NCI-H146 (cell line): ENCODE measurements at regions not wholly inside any gene's neighbourhood (a gene's known extent, or its start where the extent isn't known, plus 50 kb on each side); places are given as distances from the start of the nearest gene placed in this dataset.

Experiments
- DNase-seq: peaks from one replicate; lab custom pipeline; 2025; lab: John Stamatoyannopoulos, UW

GRCh38 chr16:86998196-86999001 is 318.8 kb downstream of the C16orf95 start:
- DNase-seq: no peak

DNA sequence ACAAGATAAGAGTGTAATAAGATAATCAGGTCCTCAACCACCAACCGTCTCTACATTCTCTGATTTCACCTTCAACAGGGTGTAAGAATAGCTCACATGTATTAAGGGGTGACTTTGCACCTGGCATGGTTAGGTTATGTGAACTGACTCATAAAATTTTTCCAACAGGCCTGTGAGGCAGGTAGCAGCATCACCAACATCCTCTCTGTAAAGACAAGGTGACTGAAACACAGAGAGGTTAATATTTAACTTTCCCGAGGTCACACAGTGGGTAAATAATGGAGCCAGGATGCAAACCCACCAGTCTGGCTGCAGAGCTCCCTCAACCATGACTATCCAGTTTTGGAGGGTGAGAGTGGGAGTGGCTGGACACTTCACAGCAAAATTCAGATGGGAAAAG is 317.2 kb downstream of the C16orf95 start:
- no peak for DNase-seq

DNA sequence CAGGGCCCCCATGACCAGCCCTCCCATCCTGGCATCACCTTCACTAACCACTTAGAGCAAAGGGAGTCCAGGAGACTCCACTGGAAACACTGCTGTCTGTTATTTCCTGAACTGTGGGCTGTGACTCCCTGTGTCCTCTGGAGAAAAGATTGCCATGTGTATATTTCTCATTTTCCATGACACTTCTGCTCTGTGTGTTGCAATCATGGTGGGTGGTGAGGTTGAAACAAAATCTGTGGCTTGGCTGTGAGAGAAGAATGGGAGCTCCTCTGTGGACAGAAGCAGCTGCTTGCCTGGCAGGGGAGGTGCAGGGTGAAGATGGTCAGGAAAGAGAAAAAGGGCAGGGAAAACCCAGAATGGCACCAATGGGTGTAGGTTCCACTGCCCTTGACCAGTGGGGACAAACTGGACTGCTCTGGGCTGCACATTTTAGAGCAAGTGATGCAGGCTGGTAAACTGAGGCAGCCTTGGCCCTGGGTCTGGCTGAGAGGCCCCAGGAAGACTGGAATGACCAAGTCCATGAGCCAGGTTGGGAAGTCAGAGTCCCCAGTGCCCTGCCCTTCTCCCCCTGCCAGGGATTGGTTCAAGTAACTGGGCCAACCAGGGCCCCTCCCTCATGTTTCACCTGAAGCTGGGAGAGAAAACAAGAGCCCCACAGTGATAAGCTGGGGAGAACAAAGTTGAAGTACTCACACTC is 314.3 kb downstream of the C16orf95 start:
- no peak for DNase-seq

- DNase-seq: no peak
These were observed 313.8 kb downstream of the C16orf95 start for GRCh38 chr16:87003414-87003755.

GRCh38 chr16:87006021-87006420 is 311.2 kb downstream of the C16orf95 start:
- no peak for DNase-seq

DNA sequence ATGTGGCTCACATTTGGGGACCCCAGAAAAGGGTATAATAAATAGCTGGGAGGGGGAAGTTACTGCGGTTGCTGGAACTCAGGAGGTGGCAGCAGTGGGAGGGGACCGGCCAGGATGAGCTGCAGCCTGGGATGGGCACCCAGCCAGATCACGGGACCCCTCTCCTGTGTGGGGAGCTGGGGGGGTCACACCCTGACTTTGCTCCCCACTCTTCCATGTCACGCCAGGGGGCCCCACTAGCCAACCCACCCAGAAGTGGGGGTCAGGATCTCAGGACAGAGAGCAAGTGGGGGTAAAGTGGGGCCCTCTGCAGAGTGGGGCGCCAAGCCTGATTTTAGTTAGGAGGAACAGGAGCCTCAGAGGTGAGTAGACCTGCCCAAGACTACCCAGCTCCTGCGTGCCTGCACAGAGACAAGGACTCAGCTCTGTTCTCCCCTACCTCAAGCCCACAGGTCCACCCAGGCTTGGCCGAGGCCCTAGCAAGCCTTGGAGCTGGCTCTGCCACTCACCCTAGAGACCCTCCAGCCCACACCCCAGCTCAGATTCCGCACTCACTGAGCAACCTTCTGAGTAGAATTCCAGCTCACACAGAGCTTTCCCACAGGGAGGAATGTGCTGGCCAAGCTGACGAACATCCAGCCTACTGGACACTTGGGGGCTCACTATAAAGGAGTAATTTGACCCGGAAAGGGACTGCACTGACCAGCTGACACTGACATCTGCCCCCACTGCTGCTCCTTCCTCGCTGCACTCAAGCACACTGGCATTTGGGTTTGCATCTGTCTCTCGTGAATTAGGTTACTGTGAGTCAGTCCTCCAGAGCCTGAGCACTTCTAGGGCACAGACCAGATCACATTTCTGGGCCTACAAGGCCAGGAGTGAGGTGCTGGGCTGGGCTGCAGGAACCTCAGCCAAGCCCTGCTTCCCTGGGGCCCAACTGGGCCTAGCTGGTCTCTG is 310.1 kb downstream of the C16orf95 start:
- DNase-seq: no peak

DNA sequence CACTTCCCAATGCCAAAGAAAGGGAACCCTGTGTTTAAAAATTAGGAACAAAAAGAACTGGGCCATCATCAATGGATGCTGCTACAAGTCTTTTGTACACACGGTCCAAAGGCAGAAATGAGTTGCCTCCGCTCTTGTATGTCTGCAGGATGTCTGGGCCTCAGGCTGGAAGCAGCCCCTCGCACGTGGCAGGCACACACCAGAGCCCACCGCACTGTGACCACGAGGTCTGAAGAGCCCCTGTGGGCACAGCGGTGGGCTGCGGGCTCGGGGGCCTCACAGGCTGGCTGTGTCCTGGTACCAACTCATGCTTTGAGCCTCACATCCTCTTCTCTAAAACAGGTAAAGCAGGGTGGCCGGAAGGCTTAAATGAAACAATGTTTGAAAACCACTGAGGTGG is 309.3 kb downstream of the C16orf95 start:
- DNase-seq: no peak

GRCh38 chr16:87008664-87009063 is 308.5 kb downstream of the C16orf95 start:
- DNase-seq: no peak

DNA sequence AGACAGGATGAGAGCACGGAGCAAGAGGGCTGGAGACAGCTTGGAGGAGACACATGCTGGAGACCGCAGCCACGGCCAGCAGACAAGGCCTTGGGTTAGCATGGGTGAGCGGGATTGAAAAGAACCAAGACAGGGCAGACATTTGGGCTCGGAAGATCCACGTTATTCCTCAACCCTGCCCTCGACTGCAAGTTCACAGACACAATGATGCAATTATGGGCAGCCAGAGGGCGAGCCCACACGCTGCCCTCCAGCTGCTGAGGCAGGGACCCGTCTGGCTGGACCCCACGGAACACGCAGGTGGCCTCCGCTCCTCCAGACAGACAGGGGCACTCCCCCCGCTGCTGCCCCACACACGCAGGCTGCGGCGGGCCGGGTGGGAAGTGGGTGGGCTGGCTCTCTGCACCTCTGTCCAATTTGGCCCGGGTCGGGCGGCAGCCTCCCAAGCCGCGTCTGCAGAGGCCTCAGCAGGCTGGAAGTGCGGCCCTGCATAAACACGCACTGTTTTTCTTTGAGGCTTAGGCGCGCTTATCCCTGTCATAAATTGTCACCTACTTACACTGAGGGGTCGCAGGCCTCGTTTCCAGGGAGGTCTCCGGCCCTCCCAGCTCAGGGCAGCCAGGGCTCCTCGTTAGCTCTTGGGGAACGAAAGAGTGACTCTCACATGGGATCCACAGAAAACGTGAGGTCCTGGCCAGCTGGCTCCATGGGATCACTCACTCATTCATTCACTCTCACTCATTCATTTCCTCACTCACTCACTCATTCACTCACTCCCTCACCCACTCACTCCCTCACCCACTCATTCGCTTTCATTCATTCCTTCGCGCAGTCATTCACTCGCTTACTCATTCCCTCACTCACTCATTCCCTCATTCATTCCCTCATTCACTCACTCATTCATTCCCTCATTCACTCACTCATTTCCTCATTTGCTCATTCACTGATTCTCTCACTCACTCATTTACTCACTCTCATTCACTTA is 303.9 kb downstream of the C16orf95 start:
- DNase-seq: no peak

DNA sequence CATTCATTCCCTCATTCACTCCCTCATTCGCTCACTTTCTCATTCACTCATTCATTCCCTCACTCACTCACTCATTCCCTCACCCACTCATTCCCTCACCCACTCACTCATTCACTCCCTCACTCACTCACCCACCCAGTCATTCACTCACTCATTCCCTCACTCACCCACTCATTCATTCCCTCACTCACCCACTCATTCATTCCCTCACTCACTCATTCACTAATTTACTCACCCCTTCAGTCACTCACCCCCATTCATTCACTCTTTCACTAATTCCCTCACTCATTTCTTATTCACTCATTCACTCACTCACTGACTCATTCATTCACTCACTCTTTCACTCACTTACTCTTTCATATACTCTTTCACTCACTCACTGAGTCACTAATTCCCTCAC is 303.1 kb downstream of the C16orf95 start:
- DNase-seq: no peak

- DNase-seq: no peak
These were observed 302.2 kb downstream of the C16orf95 start for GRCh38 chr16:87015021-87015420.

DNA sequence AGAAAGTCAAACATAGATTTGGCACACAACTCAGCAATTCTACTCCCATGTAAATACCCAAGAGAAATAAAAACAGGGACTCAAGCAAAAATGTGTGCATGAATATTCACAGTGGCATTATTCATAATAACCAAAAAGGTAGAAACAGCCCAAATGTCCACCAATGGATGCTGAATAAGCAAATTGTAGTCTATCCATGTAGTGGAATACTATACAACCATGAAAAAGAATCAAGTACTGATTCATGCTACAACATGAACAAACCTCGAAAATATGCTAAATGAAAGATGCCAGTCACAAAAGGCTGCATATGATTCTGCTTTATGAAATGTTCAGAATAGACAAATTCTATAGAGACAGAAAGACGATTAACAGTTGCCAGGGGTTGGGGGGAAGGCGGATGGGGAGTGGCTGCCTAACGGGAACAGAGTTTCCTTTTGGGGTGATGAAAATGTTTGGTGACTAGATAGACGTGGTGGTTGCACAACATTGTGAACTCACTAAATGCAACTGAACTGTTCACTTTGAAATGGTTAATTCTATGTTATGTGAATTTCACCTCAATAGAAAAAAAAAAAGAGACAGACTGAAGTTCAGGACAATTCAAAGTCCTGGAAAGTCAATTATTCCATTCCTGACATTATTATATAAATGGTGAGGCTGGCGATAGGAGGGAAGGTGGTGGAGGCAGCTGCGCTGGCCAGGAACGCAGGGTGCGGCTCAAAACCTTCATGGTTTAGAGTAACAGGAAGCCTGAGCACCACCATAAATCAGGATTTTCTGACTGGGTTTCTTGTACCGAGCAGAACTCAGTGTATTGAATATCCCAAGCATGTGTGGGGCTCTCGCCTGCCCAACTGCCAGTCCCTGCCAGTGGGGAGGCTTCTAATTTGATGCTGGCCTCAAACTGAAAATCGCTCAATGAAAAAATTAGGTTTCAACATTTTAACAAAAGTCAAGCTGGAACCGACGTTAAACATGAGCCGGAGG is 300.9 kb downstream of the C16orf95 start:
- no peak for DNase-seq

- DNase-seq: no peak
These were observed 299.7 kb downstream of the C16orf95 start for GRCh38 chr16:87017371-87018012.

GRCh38 chr16:87025676-87026075 is 291.5 kb downstream of the C16orf95 start:
- no peak for DNase-seq

DNA sequence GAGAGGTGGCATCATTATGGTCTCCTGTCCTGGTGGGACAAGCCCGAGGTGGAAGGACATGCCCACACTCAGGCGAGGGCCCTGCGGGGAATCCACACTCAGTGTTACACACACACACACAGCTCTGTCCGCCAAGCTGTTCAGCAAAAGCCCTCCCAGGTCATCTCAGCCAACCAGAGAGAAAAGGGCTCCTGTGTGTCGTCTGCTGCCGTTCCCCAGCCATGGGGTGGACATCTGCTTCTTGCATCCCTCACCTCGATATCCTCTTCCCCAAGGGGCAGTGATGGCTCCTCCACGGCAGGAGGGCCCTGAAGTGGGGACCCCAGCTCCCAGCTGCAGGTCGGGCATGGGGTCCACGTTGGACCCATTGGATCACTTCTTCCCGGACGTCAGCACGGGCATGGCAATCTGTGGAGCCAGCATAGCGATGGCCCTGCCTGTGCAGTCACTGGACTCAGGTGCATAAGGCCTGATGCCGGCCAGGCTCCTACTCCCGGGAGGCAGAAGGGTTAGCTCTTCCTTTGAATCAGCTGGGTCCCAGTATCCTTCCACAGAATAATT is 290.1 kb downstream of the C16orf95 start:
- no peak for DNase-seq

- no peak for DNase-seq
These were observed 288.5 kb downstream of the C16orf95 start for GRCh38 chr16:87028481-87029320.

- DNase-seq: no peak
These were observed 284.6 kb downstream of the C16orf95 start for GRCh38 chr16:87032554-87032953.

- no peak for DNase-seq
These were observed 284.1 kb downstream of the C16orf95 start for GRCh38 chr16:87033021-87033471.
